Erythroblast (primary cell): ENCODE measurements at regions not wholly inside any gene's neighbourhood (a gene's known extent, or its start where the extent isn't known, plus 50 kb on each side); places are given as distances from the start of the nearest gene placed in this dataset.

Experiments
- GATA1 ChIP-seq: IDR thresholded peaks from 2 replicates; pipeline ENCODE4 v1.6.1; 2011; ENCODE audit warnings: low read depth, mild to moderate bottlenecking, control low read depth, low read length, moderate library complexity
- POLR2A ChIP-seq: IDR thresholded peaks from 2 replicates; pipeline ENCODE4 v1.6.1; 2011; ENCODE audit warnings: mild to moderate bottlenecking, low read length

GRCh38 chr6:85000001-85000400, 235.6 kb upstream of the TBX18 start:
- TF ChIP-seq POLR2A (no peak), GATA1 (no peak)
